Inflammatory macrophage (primary cell): ENCODE measurements at regions not wholly inside any gene's neighbourhood (a gene's known extent, or its start where the extent isn't known, plus 50 kb on each side); places are given as distances from the start of the nearest gene placed in this dataset.

ENCODE experiments used
- DNase-seq, 2 donors: peaks; one replicate each; pipeline ENCODE4 v3.0.0-alpha.2; 2020 to 2022

DNA sequence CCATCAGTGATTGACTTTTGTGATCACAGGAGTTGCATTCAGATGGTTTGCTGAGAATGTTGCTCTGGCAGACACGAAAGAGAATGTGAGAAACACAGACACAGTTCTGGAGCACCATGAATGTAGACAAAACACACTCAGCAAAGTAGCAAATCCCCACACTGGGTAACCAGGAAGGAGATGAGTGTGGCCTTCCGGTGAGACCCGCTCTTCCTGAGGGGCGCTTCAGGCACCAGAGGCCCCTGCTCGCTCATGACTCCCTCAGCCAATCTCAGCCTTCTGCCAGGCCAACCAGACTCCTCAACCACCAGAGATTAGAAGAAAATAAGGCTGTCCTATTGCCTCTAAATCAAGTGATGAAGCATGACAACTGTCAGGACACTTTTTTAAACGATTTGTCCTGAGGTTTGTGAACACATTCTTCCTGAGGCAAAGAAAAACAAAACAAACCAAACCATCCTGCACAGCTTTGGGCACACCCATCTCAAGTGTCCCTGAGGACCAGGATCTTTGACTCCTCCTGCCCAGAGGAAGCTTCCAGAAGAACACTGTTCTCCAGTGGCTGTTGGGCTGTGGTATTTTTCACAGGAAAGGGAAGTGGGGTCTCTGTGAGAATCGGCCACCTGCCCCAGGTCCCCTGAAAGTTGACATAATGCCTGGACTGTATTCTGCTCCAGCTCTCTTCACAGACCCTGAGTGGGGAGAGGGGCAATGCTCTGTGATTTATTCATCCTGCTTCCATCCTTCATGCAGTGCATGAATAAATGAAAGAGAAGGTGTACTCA lies 152.8 kb downstream of the BCL11A start:
- no peak for DNase-seq

DNA sequence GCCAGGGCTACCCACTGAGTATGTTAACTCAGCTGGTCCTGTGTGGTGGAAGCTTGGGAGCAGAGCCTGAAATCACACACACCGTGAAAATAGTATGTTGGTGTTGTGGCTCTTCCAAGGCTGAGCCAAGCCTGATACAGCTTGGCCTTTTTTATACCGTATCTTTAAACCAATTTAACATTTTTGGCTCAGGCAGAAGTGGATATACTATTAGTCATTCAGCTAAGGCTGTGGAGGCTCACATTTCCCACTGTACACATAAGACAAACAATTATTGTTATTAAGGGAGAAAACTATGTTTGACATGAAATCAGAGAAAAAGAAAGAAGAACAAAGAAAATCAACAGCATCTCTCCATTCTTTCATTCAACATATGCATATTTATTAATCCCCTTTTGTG lies 159.0 kb downstream of the BCL11A start:
- no peak for DNase-seq

DNA sequence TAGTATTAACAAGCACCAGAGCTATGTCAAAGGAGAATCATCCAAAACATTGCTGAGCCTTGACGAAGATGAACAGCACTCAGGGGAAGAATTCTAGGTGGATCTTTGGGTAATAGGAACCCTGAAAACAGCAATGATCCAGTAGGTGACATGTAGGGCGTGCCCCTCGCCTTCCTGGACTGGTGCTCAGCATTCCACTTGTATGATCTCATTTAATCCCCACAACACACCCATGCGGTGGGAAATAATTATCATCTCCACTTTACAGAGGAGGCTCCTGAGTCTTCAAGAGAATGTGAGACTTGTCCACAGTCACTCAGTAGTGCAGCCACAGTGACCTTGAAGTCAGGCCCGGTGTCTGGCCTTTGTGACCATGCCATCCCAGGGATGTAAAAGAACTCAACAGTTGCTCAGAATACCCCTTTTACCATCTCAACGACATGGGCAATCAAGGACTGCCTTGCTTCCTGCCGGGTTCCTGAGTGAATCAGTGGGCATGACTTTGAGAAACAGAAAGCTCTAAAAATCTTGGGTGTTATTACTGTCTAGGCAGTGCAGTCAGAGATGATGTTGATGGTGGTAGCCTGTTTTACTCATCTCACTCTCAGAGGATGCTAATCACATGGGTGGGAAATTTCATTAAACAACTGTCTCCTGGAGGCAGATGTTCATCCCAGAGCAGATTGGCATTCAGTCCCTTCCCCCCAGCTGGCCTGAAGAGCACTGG lies 161.6 kb downstream of the BCL11A start:
- DNase-seq = no peak

DNA sequence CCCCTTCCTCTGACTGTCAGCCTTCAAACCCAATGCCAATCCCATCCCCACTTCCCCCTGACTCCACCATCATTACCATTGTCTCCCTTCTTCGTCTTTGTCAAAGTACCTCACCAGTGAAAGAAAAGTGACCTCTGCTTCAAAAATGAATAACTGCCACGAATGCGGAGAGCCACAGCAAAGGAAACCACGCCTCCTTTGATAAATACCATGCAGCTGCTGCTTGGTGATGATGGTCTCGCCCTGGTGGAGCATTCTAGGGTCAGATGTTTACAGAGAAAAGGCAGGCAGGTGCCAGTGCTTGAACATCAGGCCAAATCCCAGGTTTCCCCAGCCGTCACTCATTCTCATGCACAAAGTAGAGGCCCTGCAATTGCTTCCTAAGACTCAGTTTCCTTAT lies 162.2 kb downstream of the BCL11A start:
- DNase-seq = no peak

DNA sequence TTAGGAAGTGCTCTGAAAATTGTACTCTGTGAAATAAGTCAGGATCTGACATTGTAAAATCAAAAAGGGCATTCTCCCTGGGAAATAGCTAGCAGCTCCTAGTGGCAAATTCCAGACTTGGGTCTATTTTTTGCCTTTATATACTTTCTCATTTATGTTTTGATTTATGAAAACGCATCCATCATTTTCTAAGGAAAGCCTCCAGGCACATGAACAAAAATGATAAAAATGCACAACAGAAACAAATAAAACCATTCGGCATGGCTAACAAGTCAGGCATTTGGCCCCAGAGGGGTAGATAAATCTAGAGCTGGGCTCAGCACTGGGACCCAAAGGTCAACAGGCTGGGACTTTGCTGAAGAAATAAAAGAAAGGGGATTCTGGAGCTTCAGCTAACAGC lies 167.0 kb downstream of the BCL11A start:
- DNase-seq = no peak

DNA sequence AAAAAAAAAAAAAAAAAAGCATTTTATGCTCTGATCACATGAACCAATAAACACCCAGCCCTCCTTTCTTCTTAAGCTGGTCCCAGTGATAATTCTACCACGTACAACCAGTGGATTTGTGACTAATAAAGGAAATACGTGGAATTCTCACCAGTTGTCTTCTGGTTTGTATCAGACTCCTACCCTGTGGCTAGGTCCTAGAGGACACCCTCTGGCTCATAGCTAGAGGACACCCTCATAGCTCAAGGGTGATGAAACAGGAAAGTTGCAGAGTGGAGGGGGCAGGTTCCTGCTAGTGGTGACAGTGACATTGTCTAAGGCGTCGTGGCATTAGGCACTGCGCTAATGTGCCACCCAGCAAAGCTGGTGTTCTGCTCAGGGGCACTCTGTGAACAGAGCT lies 167.8 kb downstream of the BCL11A start:
- DNase-seq = peak; percentile 82 to 86

DNA sequence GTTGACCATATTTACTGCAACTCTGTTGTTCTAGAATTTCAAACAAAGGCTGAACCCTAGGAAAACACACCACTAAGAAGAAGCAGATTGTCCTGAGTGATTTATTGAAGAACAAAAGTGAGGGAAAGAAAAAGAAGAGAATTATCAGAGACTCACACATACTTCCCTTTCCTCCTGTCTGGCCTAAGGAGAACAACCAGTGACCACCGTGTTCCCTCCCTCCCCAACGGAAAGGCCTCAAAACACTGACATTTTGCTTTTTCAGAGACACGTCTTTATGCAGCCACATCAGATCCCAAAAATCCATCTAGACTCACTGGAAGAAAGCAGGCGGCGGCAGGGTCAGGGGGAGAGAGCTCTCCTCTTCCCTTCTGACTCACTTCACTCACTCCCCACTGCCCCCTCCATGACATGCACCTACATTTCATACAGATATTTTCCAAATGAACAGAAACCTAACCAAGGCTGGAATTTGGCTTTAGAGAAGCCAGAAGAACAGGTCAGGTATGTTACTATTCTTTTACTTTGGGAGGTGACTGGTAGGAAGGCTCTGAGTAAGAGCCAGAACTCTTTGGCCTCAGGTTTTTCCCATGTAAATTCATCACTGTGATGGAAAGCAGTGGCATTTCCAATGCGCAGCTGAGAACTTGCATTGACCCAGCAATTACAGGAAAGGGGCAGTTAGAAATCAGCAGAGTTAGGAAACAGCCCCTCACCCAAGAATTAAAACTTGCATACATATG lies 169.9 kb downstream of the BCL11A start:
- DNase-seq = no peak

DNA sequence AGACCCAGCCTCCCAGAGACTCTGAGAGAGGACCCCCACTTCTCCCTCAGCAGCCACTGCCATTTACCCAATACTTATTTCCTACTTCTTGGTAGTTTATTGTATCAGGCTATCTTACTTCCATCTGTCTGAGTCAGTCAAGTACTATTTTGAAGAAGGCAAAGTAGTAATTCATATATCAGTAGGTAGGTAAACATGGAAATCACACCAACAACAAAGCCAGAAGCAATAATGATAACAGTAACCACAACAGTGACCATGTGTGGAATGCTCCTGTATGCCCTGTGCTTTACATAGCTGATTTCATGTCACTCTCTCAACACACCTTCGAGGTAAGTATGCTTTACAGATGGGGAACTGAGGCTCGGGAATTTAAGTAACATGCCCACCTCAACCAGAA lies 173.0 kb downstream of the BCL11A start:
- no peak for DNase-seq

DNA sequence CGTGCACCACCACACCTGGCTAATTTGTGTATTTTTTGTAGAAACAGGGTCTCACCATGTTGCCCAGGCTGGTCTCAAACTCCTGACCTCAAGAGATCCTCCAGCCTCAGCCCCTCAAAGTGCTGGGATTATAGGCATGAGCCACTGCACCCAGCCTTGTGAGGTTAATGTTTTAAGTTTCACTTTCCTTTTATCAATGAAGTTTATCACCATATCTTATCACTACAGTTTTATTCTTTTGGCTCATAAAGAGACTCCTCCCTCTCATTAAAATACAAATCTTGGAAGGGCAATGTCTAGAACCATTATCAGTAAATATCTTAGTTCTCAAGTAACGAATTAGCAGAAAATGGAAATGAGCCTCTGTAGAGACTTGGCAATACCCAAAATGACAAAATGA lies 173.8 kb downstream of the BCL11A start:
- DNase-seq = no peak

DNA sequence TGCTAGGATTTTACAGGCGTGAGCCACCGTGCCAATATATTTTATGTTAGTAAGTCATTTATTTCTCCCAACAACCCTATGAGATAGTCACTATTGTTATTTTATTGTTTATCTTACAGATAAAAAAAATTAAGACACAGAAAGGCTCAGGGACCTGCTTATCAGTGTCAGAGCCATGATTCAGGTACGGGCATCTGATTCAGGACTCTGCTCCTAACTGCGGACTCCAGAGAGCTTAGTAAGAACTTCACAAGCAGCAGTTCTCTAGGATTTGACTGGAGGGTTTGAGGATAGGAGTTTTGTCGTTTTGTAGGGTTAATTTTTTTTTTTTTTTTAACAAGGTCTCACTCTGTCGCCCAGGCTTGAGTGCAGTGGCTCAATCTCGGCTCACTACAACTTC lies 174.2 kb downstream of the BCL11A start:
- no peak for DNase-seq

DNA sequence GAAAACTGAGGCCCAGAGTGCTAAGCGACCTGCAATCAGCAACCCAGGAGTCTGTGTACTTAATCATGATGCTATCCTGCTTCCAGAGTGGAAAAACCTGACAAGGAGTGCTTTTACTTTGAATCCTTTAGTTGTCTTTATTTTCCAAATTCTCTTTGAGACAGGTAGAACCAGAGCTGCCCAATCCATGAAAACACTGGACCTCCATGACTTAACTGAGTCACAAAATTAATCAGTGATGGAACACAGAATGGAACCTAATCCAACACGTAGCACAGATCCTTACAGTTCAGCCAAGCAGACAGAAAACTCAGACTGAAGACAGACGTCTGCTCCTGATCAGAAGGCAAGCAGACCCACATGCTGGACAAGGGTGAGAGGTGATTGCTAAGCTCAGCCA lies 175.6 kb downstream of the BCL11A start:
- no peak for DNase-seq

DNA sequence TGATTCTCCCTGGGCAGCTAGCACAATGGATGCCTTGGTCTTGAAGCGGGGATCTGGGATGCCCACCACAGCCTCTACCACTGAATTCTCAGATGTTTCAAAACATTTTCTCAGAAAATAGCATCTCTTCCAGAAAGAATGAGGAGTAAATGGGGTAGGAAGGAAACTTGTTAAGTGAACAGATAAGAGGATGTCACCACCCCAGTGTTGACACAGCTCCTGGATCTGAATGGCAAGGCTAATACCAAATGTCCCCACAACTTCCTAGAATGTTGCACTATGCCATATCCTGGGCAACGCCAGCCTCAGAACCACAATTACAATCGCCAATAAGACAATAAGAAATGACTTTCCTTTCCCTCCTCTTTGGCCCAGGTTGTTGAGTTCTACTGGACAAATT lies 177.2 kb downstream of the BCL11A start:
- DNase-seq = peak; percentile 16 to 30

DNA sequence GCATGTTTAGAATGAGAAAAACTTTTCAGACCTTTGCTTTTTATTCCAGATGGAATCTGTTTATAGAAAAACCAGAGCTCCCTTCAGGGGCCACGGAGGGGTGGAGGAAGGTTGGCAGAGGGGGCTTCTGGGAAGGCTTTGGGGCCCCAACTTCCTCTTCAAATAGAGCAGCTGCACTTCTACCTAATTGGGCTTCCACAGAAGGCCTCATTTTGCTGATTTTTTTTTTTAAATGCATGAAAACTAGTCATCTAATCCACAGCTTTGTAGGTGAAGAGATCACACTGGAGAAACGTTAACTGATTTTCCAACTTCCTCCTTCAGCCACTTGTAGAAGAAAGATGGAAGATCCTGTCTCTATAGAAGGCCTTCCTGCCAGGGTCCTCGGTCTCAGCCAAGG lies 181.8 kb downstream of the BCL11A start:
- no peak for DNase-seq

DNA sequence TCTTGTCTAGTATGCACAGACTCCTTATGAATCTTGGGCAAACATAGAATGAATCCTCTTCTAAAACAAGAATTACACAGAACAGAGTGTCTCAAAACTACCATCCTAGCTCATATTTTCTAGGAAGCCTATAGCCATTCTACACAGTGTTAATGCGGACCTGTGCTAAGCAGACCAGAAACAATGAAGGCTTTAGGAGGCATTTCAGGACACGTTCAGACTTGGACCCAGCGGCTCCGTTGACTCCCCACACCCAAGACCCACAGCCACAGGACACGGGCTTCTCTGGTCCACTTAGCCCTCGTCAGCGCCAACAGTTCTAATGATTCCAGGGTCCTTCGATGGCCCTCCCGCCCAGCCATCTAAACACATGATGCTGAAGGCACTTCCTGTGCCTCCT lies 182.2 kb downstream of the BCL11A start:
- DNase-seq = no peak

DNA sequence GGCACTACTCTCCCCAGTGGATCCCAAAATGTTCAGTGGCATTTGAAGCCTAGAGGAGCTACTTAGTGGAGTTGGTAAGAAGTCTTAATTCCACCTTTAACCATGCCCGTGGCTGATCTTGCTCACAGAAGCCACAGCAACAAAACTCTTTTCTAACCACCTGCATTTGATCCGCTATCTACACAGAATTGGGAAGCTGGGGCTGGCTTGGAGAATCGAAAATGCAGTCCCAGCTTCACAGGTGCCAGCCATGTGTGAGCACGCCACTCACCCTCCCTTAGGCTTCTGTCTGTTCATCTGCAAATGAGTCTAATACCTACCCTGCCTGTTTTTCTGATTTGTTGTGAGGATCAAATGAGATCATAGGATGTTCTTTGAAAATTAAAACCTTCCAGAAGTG lies 182.6 kb downstream of the BCL11A start:
- DNase-seq = no peak

DNA sequence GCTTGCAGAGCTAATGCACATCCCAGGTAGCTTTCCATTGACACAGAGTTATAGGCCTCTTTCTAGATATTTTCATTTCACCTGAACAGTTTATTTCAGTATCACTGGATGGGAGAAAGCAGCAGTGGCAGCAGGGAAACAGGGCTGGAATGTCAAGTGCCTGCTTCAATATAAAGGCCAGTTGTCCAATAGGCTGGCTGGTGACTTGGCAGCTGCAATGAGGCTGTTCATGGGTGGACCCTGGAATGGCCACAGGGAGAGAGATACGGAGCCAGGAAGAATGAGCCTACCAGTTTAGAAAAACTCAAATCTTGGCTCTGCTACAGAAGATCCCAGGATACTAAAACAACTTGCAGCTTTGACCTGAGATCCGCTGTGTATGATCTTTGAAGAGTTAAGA lies 185.0 kb downstream of the BCL11A start:
- no peak for DNase-seq

DNA sequence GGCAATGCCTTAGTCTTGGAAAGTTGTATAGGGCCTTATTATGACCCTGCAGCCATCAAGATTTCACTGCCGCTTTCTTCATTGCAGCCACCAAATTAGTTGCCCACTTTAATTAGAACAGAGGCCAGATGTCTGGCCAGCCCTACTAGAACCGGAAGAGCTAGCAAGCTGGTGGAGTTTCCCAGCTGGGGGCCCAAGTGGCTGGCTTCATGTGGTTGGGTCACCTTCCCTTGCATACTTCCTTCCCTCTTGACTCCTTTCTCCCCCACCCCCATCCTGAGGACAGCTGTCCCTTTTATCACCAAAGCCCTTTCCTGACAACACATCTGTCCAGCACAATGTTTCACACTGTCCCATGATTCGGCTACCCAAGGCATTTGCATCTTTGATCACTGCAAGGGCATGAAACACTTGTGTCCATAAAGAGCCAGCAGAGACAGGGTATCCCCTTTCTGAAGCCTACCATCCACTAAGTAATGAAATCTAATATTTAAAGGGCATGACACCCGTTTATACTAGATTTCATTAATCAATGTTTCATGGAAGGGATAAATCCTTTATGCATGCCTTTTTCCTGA lies 187.2 kb downstream of the BCL11A start:
- peak; percentile 28 to 35 for DNase-seq

DNA sequence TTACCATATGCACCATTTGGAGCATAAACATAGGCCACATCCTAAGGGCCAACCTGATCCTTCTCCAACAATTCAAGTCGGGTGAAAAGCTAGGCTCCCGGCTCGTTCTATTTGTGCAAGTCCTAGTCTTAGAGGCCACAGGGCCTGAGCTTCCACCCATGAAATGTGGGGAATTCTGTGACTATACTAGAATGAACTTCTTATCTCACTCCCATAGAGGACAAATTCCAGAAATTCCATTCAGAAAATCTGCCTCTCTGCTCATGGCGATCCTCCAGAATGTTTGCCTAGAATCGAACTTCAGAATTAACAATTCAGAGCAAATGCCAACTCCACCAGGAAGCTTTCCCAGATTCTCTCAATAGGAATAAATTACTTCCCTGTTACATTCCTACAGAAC lies 187.9 kb downstream of the BCL11A start:
- no peak for DNase-seq

DNA sequence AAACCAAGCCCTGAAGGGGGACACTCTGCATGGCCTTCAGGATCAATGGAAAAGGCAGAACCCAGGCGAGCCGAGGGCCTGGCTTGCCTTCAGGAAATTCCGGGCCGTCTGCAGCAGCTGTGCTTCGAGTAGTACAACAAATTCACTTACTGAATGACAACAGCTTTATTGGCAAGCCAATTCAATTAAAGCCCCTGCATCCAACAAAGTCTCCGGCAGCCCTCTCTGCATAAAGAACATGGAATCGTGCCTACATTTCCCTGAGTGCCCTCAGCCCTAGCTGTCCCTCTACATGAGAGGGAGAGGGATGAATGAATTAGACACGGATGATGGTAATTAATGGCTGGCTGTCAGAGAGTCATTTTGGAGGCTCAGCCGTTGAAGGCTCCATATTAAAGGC lies 189.0 kb downstream of the BCL11A start:
- no peak for DNase-seq

DNA sequence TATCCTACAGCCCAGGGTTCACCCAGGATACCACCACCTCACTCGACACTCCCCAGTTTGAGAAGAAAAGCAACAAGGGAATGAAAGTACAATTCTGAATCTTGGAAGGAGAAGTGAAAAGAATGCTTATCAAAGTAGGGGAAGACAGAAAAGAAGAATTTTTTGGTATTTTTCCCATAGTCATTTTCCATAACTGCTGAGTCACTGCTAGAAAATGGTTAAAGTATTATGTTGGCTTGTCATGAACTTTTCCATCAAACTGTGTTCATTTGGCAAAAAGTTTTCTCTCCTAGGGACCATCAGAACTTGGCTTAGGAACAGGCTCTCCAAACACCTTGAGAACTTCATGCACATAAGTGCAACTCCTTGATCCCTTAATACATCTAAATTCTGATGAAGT lies 192.0 kb downstream of the BCL11A start:
- DNase-seq = no peak

DNA sequence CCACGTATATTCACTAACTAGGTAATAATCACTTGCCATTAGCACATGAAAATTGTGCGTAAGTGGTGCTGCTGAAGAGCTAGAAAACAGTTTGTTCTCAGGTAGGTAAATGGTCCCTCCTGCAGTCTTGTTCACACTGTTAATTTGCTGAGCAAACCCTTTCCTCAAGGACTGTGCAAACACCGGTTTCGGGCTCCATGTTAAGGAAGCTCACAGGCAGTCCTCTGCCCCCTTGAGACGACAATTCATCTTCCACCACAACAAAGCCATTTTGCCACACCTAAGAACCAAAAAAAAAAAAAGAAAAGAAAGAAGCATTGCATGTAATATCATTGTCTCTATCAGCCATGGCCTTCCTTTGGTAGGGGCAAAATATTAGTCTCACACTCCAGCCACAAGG lies 193.9 kb downstream of the BCL11A start:
- no peak for DNase-seq

DNA sequence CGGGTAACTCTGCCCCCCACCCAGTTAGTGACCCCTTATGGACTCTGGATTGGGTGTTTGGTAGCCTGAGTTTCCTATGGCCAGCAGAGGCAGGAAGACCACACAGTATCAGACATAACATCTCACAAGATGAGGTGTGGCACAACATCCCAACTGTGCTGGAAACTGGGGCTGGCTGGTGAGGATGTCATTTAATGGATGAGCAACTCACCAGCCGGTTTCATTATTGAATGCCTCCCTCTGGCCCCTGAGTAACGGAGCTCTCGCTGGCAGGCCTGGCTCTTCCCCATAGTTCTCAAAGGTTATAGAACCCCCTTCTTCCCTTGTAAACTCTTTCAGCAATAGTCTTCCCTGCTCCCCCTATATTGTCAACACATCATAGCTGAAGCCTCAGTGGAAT lies 195.0 kb downstream of the BCL11A start:
- DNase-seq = no peak

DNA sequence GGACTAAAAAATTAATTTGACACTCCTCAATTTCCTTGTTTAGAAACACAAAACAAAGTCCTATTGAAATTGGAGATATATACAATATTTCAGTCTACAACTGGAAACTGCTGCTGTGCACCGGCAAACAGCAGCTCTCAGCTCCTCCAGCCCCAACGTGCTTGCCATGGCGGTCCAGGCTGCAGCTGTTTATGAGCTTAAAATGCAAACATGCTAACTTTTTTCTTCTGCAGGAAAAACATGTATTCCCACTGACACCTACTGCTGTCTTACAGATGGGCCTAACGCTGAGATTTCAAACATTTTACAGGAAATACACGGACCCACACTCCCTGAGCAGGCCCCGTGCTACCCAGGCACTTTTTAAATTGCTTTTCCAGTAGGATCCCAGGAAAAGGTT lies 195.5 kb downstream of the BCL11A start:
- DNase-seq = no peak
